NCI-H345 (cell line): ENCODE measurements at regions not wholly inside any gene's neighbourhood (a gene's known extent, or its start where the extent isn't known, plus 50 kb on each side); places are given as distances from the start of the nearest gene placed in this dataset.
"Not testable (repeated sequence)": the region's sequence is repeated elsewhere in the genome, so short reads cannot be mapped to it uniquely, and the experiment has no call there.

ENCODE experiments used
- DNase-seq: peaks from one replicate; lab custom pipeline; 2025; lab: John Stamatoyannopoulos, UW

- not testable (repeated sequence) for DNase-seq
Measured at GRCh38 chr17:64800987-64801386, 118.3 kb downstream of the LRRC37A3 start.

- not testable (repeated sequence) for DNase-seq
Measured at GRCh38 chr17:64800361-64800895, 118.8 kb downstream of the LRRC37A3 start.

GRCh38 chr17:64799543-64800188 lies 119.6 kb downstream of the LRRC37A3 start:
- DNase-seq = not testable (repeated sequence)

GRCh38 chr17:64798961-64799360 lies 120.3 kb downstream of the LRRC37A3 start:
- DNase-seq = not testable (repeated sequence)

GRCh38 chr17:64798489-64798790 lies 120.8 kb downstream of the LRRC37A3 start:
- not testable (repeated sequence) for DNase-seq

- DNase-seq = not testable (repeated sequence)
Measured at GRCh38 chr17:64797746-64798488, 121.4 kb downstream of the LRRC37A3 start.

GRCh38 chr17:64795342-64795741 lies 123.9 kb downstream of the LRRC37A3 start:
- DNase-seq = not testable (repeated sequence)

- DNase-seq = not testable (repeated sequence)
Measured at GRCh38 chr17:64794548-64795274, 124.6 kb downstream of the LRRC37A3 start.

- DNase-seq = not testable (repeated sequence)
Measured at GRCh38 chr17:64794113-64794512, 125.2 kb downstream of the LRRC37A3 start.

GRCh38 chr17:64792793-64793575 lies 126.3 kb downstream of the LRRC37A3 start:
- DNase-seq = not testable (repeated sequence)

- DNase-seq = not testable (repeated sequence)
Measured at GRCh38 chr17:64792276-64792675, 127.0 kb downstream of the LRRC37A3 start.

- not testable (repeated sequence) for DNase-seq
Measured at GRCh38 chr17:64791691-64792090, 127.6 kb downstream of the LRRC37A3 start.

GRCh38 chr17:64791226-64791625 lies 128.1 kb downstream of the LRRC37A3 start:
- not testable (repeated sequence) for DNase-seq

GRCh38 chr17:64790690-64791089 lies 128.6 kb upstream of the SMURF2 start:
- not testable (repeated sequence) for DNase-seq

GRCh38 chr17:64790193-64790592 lies 128.1 kb upstream of the SMURF2 start:
- not testable (repeated sequence) for DNase-seq

GRCh38 chr17:64789061-64789445 lies 126.9 kb upstream of the SMURF2 start:
- not testable (repeated sequence) for DNase-seq

GRCh38 chr17:64788286-64789060 lies 126.4 kb upstream of the SMURF2 start:
- no peak for DNase-seq

- DNase-seq = no peak
Measured at GRCh38 chr17:64787921-64788271, 125.8 kb upstream of the SMURF2 start.

- DNase-seq = no peak
Measured at GRCh38 chr17:64787255-64787920, 125.3 kb upstream of the SMURF2 start.

GRCh38 chr17:64786337-64786736 lies 124.2 kb upstream of the SMURF2 start:
- DNase-seq = no peak
